ENCODE measurements at regions not wholly inside any gene's neighbourhood (a gene's known extent, or its start where the extent isn't known, plus 50 kb on each side); places are given as distances from the start of the nearest gene placed in this dataset.
"Not testable (repeated sequence)": the region's sequence is repeated elsewhere in the genome, so short reads cannot be mapped to it uniquely, and the experiment has no call there.

DNA sequence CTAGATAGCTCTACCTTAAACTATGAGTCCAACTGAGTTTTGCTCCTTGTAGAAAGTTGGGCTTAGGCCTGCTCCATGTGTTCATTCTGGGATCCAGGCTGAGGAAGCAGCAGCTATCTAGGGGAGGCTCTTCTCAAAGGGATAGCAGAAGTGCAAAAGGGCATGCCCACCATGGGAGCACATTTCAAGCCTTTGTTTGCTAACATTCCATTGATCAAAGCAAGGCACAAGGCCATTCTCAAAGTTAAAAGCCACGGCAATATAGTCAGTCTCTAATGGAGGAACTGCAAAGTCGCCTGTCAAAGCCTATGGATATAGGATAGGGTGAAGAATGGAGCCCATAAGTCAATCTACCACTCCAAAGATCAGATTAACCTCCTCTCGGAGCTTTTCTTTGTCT lies 488.1 kb upstream of the ARX start:
- no peak for DNase-seq

DNA sequence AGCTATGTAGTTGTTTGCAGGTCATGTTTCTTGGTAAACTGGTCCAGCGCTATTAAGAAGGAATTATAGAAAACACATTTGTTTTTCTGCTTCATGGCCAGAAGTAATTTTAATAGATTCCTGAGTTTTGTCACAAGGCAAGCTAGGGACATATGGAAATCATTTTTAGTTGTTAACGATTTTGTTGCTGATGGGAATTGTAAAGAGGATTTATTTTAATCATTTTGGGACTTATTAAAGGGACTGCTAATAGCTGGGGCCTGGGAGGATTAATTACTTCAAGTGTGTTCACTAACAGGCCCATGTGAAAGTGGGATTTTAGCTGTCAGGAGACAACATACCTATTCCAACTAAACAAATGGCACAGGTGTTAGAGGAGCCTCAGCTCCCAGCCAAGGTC lies 492.0 kb upstream of the ARX start:
- no peak for DNase-seq

GRCh38 chrX:25519258-25519657 lies 503.5 kb upstream of the ARX start:
- no peak for DNase-seq

- not testable (repeated sequence) for DNase-seq
These were observed 506.8 kb upstream of the ARX start for GRCh38 chrX:25522443-25523010.

DNA sequence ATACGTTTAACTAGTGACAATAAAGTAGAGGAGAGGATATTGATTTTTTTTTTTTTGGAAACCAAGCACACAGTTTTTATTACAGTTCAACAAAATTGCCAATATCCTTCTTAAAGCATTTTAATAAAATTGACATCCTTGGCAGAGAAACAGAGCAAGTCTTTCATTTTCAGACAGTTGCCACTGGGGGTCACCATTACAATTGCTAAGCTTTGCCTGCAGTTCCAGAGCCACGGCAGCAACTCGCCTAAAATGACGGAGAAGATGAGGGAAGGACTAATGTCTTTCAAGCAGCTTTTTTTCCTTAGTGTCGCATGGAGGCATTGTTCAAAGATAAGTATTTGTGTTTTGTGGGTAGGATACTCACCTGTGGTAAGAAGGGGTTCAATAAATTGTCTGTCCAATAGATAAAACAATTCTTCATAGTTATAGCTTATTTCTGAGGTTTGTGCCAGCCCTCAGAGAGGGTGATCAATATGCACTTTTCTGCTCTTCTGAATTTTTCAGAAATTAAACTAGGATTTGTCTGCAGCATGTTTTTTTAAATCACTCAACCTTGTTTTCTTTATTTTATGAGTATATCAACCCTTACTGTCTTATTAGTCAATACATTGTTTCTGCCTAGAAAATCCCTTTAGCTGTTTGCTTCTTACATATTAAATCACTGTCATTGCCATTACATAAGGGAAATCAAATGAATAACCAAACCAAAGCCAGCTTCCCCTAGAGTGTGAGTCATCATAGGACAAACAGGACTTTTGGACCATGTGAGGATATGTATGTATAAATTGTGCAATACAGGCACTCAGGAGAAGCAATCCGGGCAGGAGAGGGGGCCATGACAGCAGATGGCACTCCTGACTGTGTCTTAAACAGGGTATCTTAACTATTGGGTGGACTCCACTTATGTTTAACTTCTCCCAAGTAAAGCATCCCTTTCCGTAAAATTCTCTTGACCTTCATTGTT lies 508.1 kb upstream of the ARX start:
- peak; percentile 17 for DNase-seq

DNA sequence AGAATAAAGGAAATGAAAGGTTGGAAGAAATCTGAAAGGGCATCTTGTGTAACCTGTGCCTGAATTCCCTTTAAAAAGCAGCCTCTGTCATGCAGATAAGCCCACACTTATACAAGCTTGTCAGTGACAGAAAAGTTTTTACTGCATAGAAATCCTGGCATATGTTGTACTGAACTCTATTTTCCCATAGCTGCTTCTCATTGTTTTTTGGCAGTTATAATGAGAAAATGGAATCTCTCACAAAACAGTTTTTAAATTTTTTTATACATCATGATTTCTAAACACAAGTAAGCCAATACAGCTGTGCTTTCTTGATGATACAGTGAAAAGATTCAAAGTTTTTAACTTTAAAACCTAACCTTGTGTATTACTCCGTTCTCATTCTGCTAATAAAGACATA lies 511.4 kb upstream of the ARX start:
- no peak for DNase-seq

DNA sequence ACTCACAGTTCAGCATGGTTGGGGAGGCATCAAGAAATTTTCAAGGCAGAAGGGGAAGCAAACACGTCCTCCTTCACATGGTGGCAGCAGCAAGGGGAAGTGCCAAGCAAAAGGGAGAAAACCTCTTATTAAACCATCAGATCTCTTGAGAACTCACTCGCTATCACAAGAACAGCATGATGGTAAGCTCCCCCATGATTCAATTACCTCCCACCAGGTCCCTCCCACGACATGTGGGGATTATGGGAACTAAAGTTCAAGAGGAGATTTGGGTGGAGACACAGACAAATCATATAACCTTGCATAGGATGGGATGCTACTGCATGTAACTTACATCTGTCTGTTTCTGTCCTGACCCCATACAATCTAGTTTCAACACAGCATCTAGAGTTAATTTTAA lies 511.8 kb upstream of the ARX start:
- no peak for DNase-seq

GRCh38 chrX:25531096-25531495 lies 515.3 kb upstream of the ARX start:
- no peak for DNase-seq

DNA sequence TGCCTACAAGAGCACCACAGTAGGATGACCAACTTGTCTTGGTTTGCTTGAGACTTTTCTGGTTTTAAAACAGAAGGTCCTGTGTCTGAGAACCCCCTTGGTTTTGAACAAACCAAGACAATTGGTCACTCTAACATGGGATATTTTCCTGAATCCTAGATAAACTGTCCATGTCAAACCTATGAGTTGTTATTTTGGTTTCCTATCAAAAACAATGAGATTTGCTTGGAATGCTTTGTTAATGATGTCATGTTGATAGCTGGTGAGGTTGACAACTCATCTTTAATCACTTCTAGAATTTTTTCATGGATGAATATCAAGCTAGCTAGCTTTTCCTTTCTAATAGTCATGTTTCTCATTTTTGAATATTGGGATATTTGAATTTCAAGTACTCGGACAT lies 518.3 kb upstream of the ARX start:
- no peak for DNase-seq

DNA sequence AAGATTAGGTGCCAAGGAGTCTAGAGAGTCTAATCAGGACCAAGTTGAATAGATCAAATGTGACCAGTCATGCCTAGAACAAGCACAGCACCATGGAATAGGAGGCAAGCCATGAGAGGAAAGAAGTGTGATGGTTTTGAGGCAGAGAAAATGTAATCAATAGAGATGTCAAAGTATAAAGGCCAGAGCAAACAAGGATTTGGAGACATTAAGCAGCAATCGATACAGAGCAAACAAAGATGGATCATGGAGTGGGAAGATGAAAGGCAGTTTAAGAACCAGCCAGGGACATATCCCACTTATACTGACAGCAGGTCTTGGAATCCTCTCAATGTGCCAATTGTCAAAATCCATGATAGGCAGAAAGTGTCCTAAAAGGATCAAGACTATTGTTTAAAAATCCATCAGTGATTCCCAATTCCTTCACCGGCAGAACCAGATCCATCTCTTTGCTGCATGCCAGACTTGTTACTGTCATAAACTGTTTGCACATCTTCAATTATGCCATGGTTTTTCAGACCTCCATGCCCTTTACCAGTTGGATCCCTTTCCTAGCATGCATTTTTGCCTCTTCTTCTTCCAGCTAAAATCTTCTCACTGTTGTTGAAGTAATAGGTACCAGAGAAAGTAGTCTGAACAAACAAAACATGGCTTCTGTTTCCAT lies 520.7 kb upstream of the ARX start:
- DNase-seq: no peak

DNA sequence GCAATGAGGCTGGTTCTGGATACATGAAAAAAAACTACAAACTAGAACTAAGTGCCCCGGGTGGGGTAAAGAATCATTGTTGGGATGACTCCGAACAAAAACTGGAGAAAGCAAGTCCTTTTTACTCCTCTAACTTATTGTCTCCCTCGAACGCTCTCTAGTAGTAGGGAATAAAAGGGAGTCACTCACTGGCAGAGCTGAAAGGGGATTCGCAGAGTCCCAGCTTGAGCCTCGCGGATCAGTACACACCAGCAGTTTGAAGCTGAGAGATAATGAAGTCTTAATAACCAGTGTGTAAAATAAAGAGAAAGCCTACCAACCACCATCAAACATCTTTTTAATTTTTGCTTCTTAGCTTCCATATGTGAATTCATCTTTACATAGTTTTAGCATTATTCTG lies 521.9 kb upstream of the ARX start:
- no peak for DNase-seq

DNA sequence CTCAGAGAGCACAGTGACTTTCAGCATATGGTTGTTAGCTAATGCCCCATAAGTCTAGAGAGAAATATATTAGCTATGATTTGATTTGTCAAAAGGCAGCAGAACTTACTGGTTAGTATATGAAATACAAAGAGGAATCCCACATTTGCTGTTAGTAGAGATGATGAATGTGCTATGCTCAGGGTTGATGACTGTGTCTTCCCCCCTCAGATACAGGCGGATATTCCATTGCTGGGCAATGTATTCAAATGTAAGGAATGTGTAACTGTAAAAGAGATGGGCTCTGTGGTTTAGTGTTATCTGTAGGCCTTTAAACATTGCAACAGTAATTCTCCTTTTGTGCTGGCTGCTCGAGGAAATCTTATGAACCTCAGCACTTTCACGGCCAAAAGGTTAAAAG lies 528.9 kb upstream of the ARX start:
- no peak for DNase-seq

DNA sequence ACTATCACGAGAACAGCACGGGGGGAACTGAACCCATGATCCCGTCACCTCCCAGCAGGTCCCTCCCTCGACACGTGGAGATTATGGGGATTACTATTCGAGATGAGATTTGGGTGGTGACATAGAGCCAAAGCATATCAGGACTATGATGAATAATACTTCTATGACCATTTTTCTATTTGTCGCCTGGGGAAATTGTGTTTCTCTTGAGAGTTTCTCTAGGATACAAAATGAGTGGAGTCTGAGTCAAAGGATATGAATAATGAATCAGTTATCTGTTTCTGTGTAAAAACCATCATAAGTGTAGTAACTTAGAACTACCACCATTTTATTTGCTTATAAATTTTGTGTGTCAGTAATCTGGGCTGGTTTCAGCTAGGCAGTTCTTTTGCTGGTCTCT lies 533.0 kb upstream of the ARX start:
- no peak for DNase-seq

GRCh38 chrX:25555521-25555920 lies 539.8 kb upstream of the ARX start:
- DNase-seq: no peak

DNA sequence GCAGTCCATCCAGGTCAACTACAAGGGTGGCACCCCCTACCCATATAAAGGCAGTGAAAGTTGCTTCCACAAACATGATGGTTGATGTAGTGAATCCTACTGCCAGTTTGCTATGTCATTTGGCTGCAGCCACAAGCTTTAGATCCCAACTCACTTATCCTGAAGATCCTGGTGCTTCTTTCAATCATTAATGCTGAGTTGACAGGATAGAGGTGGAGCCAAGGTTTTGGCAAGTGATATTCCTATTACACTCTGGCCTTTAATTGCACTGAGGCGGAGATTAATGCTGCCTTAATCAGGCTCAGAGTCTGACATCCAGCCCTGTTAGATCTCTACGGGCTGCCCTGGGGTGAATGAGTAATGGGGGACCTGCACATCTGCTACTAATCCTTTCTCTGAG lies 542.4 kb upstream of the ARX start:
- DNase-seq: no peak

- no peak for DNase-seq
These were observed 545.4 kb upstream of the ARX start for GRCh38 chrX:25561190-25561589.

- no peak for DNase-seq
These were observed 557.9 kb upstream of the ARX start for GRCh38 chrX:25573631-25574030.

DNA sequence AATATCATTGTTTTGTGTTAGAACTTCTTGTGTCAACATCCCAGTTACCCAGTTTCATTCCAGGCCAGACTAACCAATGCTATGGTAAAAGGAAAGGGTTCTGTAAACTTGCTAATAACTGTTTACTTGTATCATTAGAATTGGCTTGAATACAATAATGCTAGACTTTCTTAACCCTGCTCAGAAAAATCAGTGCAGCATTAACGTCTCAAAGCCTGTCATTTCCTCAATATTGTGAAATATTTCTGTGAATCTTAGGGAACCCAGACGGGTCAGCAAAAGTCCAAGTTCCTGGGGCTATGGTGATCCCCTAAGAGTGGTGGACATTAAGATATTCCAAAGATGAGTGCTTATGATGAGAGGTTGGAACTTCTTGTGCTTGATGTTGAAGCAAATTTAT lies 541.2 kb upstream of the MAGEB18 start:
- no peak for DNase-seq

DNA sequence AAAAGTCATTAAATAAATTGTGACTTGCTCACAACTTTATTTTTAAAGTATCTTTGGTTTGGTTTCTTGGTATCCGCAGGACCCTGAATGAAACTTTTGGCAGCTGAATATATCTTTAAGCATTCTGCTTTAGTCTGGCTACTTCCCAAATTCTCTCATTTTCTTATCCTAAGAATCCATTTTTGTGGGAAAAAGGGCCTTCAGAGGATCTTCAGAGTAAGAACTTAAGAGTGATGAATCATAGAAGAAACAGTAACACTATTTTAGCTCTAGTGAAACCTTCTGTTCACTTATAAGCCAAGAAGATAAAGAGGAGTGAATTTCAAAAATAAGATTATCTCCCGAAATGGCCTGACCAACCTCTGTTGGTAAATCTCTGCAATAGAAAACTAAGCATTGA lies 540.6 kb upstream of the MAGEB18 start:
- DNase-seq: no peak

DNA sequence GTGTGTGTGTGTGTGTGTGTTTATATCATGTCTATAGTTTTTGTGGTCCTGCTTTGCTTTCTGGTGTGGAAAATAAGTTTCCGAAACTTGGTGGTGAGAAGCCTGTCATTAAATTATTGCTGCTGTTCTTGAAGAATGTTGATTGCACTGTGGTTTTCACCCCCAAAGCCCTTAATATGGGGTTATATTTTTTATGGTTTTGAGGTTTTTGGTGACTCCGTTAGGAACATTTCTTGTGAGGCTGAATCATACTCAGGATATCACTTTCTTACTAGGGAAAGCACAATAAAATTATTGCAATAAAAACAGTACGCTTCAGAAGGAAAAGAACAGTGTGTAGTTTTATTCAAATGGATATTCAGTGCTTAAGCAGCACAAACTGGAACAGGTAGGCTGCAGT lies 539.1 kb upstream of the MAGEB18 start:
- no peak for DNase-seq

- DNase-seq: no peak
These were observed 537.4 kb upstream of the MAGEB18 start for GRCh38 chrX:25600776-25601175.

DNA sequence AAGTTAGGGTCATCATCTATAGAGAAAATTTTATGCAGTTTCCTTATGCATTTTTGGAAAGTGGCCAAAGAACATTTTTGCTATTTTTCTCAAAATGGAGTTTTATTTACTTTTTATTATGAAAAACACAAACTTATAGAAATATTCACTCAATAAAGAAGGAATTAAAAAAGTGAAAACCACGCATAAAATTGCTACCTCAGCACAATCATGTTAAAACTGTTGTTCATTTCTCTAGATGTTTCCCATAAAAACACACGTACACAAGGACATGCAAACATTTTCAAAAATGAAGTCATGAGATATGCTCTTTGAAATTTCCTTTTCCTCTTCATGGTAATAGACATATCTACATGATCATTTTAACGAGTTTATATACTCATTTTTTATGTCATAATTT lies 536.8 kb upstream of the MAGEB18 start:
- no peak for DNase-seq

- DNase-seq: no peak
These were observed 519.9 kb upstream of the MAGEB18 start for GRCh38 chrX:25618248-25618647.

GRCh38 chrX:25640276-25640675 lies 497.9 kb upstream of the MAGEB18 start:
- no peak for DNase-seq

Data from activated CD4-positive, alpha-beta T cell treated with anti-CD3 and anti-CD28 coated beads, Interleukin-2, Interleukin-6, amounts not matched to agents 100 ng/mL and 50 ng/mL, durations not matched to agents 16 hours and 8 hours (primary cell).